HFFc6 (cell line): ENCODE measurements at regions not wholly inside any gene's neighbourhood (a gene's known extent, or its start where the extent isn't known, plus 50 kb on each side); places are given as distances from the start of the nearest gene placed in this dataset.

ENCODE experiments used
- DNase-seq: peaks from one replicate; pipeline ENCODE4 v3.0.0-alpha.2; 2018
- H3K27ac Mint-ChIP-seq: 2 replicates; pipeline ENCODE4 v1.8.0; 2020; ENCODE audit warnings: mild to moderate bottlenecking, mixed read lengths
- H3K27me3 Mint-ChIP-seq: 2 replicates; pipeline ENCODE4 v1.8.0; 2021; ENCODE audit warnings: mild to moderate bottlenecking, moderate library complexity, mixed read lengths; ENCODE audit not compliant: insufficient read depth
- H3K36me3 Mint-ChIP-seq: 2 replicates; pipeline ENCODE4 v1.8.0; 2021; ENCODE audit warnings: low read depth, mixed read lengths
- H3K4me1 Mint-ChIP-seq: 2 replicates; pipeline ENCODE4 v1.8.0; 2020; ENCODE audit warnings: low read depth, mixed read lengths
- H3K4me3 Mint-ChIP-seq: 2 replicates; pipeline ENCODE4 v1.8.0; 2020; ENCODE audit warnings: mild to moderate bottlenecking, moderate library complexity, mixed read lengths
- H3K9me3 Mint-ChIP-seq: 2 replicates; pipeline ENCODE4 v1.8.0; 2020; ENCODE audit warnings: mild to moderate bottlenecking, mixed read lengths
- CTCF ChIP-seq: fragments of 200-600 bp; sonication (generic); IDR thresholded peaks from 2 replicates; pipeline ENCODE4 v1.5.0; 2021; ENCODE audit warnings: antibody characterized with exemption, mild to moderate bottlenecking

DNA sequence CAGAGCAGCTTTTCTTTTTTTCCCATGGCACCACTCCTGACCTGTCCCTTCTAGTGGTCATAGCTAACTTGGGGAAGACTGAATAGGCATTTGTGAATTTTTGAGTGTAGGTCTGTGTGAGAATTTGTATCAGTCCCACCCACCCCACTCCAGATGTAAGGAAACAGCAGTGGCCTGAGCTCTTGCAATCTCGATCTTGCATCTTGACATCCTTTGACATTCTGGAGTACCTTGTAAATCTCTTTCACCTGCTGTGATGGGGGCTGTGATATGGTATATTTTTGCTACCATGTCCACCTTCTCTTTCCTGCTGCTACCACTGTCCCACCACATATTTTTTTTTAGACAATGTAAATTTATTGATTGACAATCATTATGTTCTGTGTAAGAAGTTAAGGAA, 289.3 kb downstream of the MAP2K6 start:
- Mint-ChIP-seq H3K9me3 (peaks cover 16% of the 10 kb centered on the region), H3K4me3 (no peak overlapping the region)
- no peak for TF ChIP-seq CTCF

GRCh38 chr17:69704935-69705334, 290.4 kb downstream of the MAP2K6 start:
- Mint-ChIP-seq H3K4me1 (no peaks in the 10 kb centered on the region), H3K4me3 (no peak overlapping the region), H3K27me3 (peaks cover 1% of the 10 kb centered on the region; the same call in 1 of the 2 replicates), H3K9me3 (peaks cover 4% of the 10 kb centered on the region), H3K27ac (no peak overlapping the region), H3K36me3 (peaks cover 5% of the 10 kb centered on the region; the same call in 1 of the 2 replicates)
- TF ChIP-seq CTCF, result no peak
- no peak for DNase-seq

More for the DNA sequence above, 289.3 kb downstream of the MAP2K6 start:
- H3K4me1 Mint-ChIP-seq, result no peaks in the 10 kb centered on the region
- peaks cover 11% of the 10 kb centered on the region for H3K36me3 Mint-ChIP-seq
- no peak for DNase-seq
- H3K27ac Mint-ChIP-seq, result no peak overlapping the region
- peaks cover 1% of the 10 kb centered on the region; the same call in 1 of the 2 replicates for H3K27me3 Mint-ChIP-seq

DNA sequence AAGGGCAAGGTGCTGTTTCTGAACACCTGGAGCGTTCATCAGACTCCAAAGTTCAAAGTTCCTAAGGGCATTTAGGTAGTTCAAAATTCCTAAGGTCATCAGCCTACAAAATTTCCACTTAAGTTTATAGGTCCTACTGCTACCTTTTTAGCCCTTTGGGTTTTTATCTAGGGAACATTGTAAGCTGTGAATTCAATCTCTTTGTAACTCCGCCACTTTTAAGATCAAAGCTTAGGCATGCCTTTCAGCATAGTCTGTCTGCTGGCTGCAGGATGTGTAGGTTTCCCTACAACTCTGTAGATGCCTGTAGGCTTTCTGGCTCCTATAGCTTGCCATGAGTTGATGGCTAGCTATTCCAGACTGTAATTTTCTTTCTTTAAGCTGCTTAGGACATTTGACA, 291.6 kb downstream of the MAP2K6 start:
- DNase-seq, result no peak
- Mint-ChIP-seq H3K9me3 (no peaks in the 10 kb centered on the region), H3K4me3 (no peak overlapping the region), H3K27ac (no peak overlapping the region), H3K27me3 (peaks cover 1% of the 10 kb centered on the region; the same call in 1 of the 2 replicates), H3K36me3 (no peaks in the 10 kb centered on the region), H3K4me1 (peaks cover 10% of the 10 kb centered on the region)
- no peak for TF ChIP-seq CTCF

DNA sequence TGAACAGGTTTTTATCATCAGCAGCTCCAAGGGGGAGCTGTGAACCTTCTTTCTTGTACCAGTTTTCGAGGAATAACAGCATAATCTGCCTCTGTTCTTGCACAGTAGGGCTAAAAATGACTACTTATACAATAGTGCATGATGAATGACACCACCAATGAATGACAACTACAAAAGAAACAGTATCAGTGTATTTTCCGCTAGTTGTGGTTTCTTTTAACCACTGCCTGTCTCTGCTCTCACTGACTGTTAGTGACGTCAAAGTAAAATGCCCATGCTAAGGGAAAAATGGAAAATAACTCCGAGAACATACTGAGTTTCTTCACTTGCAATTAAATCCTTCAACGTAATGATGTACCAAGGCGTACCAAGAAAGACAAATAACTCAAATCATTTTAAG, 294.9 kb downstream of the MAP2K6 start:
- H3K4me3 Mint-ChIP-seq, result no peak overlapping the region
- no peak for TF ChIP-seq CTCF
- H3K27ac Mint-ChIP-seq, result no peak overlapping the region
- no peaks in the 10 kb centered on the region for H3K36me3 Mint-ChIP-seq
- peaks cover 1% of the 10 kb centered on the region; the same call in 1 of the 2 replicates for H3K27me3 Mint-ChIP-seq
- DNase-seq, result no peak
- no peaks in the 10 kb centered on the region for H3K9me3 Mint-ChIP-seq
- H3K4me1 Mint-ChIP-seq, result peaks cover 30% of the 10 kb centered on the region

GRCh38 chr17:69710926-69711325, 296.4 kb downstream of the MAP2K6 start:
- H3K36me3 Mint-ChIP-seq, result no peaks in the 10 kb centered on the region
- H3K4me3 Mint-ChIP-seq, result no peak overlapping the region
- peaks cover 1% of the 10 kb centered on the region; the same call in 1 of the 2 replicates for H3K27me3 Mint-ChIP-seq
- no peak for TF ChIP-seq CTCF
- no peak overlapping the region for H3K27ac Mint-ChIP-seq
- no peaks in the 10 kb centered on the region for H3K9me3 Mint-ChIP-seq
- DNase-seq, result no peak
- peaks cover 34% of the 10 kb centered on the region for H3K4me1 Mint-ChIP-seq

GRCh38 chr17:69711541-69711940, 297.0 kb downstream of the MAP2K6 start:
- Mint-ChIP-seq H3K27ac (no peak overlapping the region), H3K4me3 (no peak overlapping the region), H3K4me1 (peaks cover 40% of the 10 kb centered on the region), H3K27me3 (peaks cover 1% of the 10 kb centered on the region; the same call in 1 of the 2 replicates), H3K9me3 (no peaks in the 10 kb centered on the region), H3K36me3 (no peaks in the 10 kb centered on the region)
- no peak for TF ChIP-seq CTCF
- no peak for DNase-seq
